Fibroblast of mammary gland (primary cell): ENCODE measurements at regions not wholly inside any gene's neighbourhood (a gene's known extent, or its start where the extent isn't known, plus 50 kb on each side); places are given as distances from the start of the nearest gene placed in this dataset.
"Not testable (repeated sequence)": the region's sequence is repeated elsewhere in the genome, so short reads cannot be mapped to it uniquely, and the experiment has no call there.

Experiments
- DNase-seq: peaks from one replicate; pipeline ENCODE4 v3.0.0-alpha.2; 2010; ENCODE audit warnings: low read depth
- H3K4me3 ChIP-seq: 2 replicates; pipeline ENCODE4 v1.5.1; 2011; ENCODE audit warnings: low read depth, mild to moderate bottlenecking, low read length, moderate library complexity; ENCODE audit not compliant: control insufficient read depth
- CTCF ChIP-seq: conservative IDR thresholded peaks from 2 replicates; pipeline ENCODE4 v1.5.1; 2011; ENCODE audit warnings: low read depth, low read length, inconsistent platforms; ENCODE audit not compliant: control insufficient read depth, insufficient read depth

GRCh38 chr9:87022178-87022577, 74.9 kb upstream of the GAS1 start:
- no peak overlapping the region for H3K4me3 ChIP-seq
- TF ChIP-seq CTCF = no peak
- DNase-seq = no peak

- no peak overlapping the region for H3K4me3 ChIP-seq
- TF ChIP-seq CTCF = no peak
- DNase-seq = no peak
Observed at GRCh38 chr9:87026204-87026603, 78.9 kb upstream of the GAS1 start.

- not testable (repeated sequence) for H3K4me3 ChIP-seq, DNase-seq
Observed at GRCh38 chr9:87028836-87029235, 81.5 kb upstream of the GAS1 start.

- no peak for TF ChIP-seq CTCF
- no peak overlapping the region for H3K4me3 ChIP-seq
- DNase-seq = no peak
Observed at GRCh38 chr9:87029905-87030304, 82.6 kb upstream of the GAS1 start.

GRCh38 chr9:87034841-87035240, 87.5 kb upstream of the GAS1 start:
- peak; percentile 64 for DNase-seq
- no peak overlapping the region for H3K4me3 ChIP-seq
- TF ChIP-seq CTCF = no peak

- no peak for TF ChIP-seq CTCF
- no peak overlapping the region for H3K4me3 ChIP-seq
- DNase-seq = peak; percentile 88
Observed at GRCh38 chr9:87035879-87036278, 88.6 kb upstream of the GAS1 start.

- H3K4me3 ChIP-seq = no peak overlapping the region
- DNase-seq = no peak
- TF ChIP-seq CTCF = no peak
Observed at GRCh38 chr9:87036506-87036905, 89.2 kb upstream of the GAS1 start.
